HFF-Myc (cell line): ENCODE measurements at regions not wholly inside any gene's neighbourhood (a gene's known extent, or its start where the extent isn't known, plus 50 kb on each side); places are given as distances from the start of the nearest gene placed in this dataset.

Experiments
- DNase-seq: peaks from one replicate; pipeline ENCODE4 v3.0.0-alpha.2; 2011; ENCODE audit warnings: low read depth; ENCODE audit errors: extremely low read depth
- H3K4me3 ChIP-seq: replicated peaks from 2 replicates; pipeline ENCODE4 v1.5.1; 2011; ENCODE audit warnings: low read depth, mild to moderate bottlenecking, control low read depth, low read length
- TF ChIP-seq, protein P1 (sequence below): IDR thresholded peaks from 2 replicates; pipeline ENCODE4 v1.5.1; 2012; ENCODE audit warnings: mild to moderate bottlenecking, low read depth, low read length, control low read depth; ENCODE audit errors: missing control alignments

DNA sequence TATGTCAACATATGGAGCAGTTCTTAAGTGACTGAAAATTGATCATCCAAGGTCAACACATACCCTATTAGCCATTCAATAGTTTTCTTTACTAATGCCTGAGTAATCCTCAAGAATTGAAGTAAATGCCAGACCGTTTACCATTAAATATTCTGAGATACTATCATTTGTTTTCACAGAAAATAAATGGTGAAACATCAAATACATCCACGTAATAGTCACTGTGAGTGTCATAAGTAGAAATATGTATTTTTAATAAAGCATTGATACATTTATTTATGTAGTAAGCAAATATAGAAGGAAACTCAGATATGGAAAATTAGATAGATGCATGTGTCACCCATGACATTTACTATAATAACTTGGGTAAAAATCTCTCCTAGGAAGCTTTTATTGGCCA, 927.8 kb upstream of the NRXN1 start:
- H3K4me3 ChIP-seq = no peak overlapping the region
- TF ChIP-seq, protein P1, sequence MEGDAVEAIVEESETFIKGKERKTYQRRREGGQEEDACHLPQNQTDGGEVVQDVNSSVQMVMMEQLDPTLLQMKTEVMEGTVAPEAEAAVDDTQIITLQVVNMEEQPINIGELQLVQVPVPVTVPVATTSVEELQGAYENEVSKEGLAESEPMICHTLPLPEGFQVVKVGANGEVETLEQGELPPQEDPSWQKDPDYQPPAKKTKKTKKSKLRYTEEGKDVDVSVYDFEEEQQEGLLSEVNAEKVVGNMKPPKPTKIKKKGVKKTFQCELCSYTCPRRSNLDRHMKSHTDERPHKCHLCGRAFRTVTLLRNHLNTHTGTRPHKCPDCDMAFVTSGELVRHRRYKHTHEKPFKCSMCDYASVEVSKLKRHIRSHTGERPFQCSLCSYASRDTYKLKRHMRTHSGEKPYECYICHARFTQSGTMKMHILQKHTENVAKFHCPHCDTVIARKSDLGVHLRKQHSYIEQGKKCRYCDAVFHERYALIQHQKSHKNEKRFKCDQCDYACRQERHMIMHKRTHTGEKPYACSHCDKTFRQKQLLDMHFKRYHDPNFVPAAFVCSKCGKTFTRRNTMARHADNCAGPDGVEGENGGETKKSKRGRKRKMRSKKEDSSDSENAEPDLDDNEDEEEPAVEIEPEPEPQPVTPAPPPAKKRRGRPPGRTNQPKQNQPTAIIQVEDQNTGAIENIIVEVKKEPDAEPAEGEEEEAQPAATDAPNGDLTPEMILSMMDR = no peak
- DNase-seq = no peak

DNA sequence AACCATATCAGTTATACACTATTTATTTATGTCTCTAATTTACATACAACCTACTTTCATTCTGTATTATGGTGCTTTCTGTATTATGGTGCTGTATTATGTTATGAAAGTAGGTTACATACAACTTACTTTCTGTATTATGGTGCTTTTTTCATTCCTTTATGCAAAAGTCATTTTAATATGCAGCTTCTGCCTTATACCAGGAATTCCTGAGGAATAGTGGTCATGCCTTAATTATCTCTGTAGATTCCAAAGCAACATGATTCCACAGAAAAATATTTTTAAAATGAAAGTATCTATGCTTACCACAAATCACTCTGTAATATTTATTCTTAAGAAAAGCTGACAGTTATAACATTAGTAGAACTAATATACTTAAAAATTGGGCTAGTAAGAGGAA, 922.0 kb upstream of the NRXN1 start:
- no peak for DNase-seq
- no peak overlapping the region for H3K4me3 ChIP-seq
- TF ChIP-seq, protein P1 = no peak

DNA sequence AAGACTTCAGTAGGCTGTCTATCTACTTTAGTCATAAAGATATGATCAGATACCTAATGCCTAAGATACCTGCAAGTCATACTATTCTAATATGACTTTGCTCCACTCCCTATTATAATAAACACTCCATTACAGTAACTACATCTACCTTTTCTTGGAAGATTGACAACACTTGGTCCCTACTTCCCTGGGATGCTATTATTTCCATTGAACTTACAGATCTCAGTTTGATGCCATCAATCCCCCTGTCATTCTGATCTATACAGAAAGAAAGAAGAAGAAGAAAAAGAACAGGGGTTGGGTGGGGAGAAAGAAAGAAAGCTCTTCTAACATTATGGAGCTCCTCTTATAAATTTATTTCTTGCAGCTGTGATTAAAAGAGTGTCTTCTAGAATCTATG, 889.1 kb upstream of the NRXN1 start:
- TF ChIP-seq, protein P1 = no peak
- no peak overlapping the region for H3K4me3 ChIP-seq
- no peak for DNase-seq

DNA sequence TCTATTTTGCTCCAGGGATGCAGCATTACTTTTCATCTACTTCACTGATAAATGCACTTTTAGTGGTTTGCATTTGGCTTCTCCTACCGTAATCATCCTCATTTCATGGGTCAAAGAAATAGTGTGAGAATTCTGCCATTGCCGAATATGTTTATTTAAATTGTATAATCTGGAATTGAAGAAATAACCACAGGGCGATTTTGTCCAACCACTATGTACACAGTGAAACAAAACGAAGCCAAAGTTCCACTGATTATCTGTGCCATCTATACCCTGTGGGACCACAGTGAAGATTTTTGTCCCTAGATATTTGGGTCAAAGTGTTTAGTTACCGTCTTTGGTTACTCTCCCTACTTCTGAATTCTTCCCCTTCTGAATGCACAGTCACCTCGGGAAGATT, 888.6 kb upstream of the NRXN1 start:
- DNase-seq = no peak
- no peak overlapping the region for H3K4me3 ChIP-seq
- TF ChIP-seq, protein P1 = no peak

DNA sequence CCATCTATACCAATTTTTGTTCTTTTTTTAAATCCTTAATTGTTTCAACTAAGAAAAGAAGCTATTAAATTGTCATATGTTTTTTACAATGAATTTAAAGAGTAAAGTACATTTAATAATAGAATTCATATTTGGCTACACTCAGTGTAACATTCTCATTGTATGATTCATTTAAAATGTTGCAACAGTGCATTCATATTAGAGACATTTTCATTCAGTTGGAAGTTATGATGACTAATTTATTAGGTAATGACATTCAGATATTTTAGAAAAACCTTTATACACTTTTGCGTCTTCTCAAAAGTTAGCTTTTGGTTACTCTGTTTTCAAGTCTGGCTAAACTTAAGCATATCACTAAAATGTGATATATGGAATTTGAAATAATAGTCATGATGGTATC, 887.5 kb upstream of the NRXN1 start:
- DNase-seq = no peak
- H3K4me3 ChIP-seq = no peak overlapping the region
- TF ChIP-seq, protein P1 = no peak

DNA sequence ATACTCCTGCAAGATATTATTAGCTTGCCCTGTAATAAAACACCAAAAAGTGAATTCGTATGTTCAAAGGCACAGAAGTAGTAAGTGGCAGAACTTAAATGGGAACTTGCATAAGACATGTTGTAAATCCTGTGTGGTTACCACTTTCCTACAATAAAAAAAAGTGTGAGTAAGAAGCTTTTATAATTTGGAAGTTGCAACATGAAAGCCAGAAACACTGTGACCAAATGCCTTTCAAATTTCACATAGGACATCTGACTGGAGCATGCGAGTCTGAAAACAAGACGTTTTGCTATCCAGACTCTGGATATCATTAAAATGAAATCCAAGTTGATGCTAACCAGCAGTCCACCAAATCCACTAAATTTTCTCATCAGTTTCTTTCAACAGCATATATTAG, 886.2 kb upstream of the NRXN1 start:
- no peak for DNase-seq
- TF ChIP-seq, protein P1 = no peak
- H3K4me3 ChIP-seq = no peak overlapping the region

DNA sequence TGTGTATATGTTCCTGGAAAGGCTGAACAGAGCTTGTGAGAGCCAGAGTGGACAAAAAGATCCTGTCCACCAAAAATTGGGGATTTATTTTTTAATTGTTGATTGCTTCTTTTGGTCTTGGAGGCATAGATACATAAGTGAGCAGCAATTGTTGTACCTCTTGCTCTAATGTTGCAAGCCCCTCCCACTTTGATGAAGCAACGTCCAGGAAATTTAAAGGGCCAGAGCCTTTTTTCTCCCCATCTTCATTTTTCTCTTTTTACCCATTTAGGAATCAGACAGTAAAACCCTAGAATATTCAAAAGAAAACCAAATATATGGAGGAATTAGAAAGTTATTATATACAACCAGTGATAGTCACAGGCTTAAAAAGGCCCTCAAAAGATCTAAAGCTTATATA, 871.8 kb upstream of the NRXN1 start:
- no peak overlapping the region for H3K4me3 ChIP-seq
- DNase-seq = no peak
- TF ChIP-seq, protein P1 = no peak
